NCI-H1930 (cell line): ENCODE measurements at regions not wholly inside any gene's neighbourhood (a gene's known extent, or its start where the extent isn't known, plus 50 kb on each side); places are given as distances from the start of the nearest gene placed in this dataset.
"Not testable (repeated sequence)": the region's sequence is repeated elsewhere in the genome, so short reads cannot be mapped to it uniquely, and the experiment has no call there.

Source experiments
- DNase-seq, 2 experiments: peaks; one replicate each; lab custom pipeline; 2025; lab: John Stamatoyannopoulos, UW

DNA sequence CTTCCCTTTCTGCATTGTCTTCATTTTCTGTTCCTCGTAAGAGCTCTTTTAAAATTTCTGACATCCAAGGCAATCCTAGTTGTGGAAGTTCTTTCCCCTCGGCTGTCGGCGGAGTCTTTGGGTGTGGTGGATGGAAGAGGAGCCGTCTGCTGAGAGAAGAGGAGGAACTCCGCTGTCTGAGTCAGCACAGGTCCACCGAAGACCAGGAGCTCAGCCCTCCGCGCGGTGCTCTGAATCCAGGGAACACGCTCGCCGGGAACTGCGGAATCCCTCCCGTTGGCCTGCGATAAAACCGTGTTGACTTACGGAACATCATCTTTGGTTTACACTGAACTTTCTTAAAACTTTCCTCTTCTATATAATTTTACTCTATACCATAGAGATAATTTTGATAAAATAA, 100.7 kb upstream of the IRX4 start:
- no peak for DNase-seq

DNA sequence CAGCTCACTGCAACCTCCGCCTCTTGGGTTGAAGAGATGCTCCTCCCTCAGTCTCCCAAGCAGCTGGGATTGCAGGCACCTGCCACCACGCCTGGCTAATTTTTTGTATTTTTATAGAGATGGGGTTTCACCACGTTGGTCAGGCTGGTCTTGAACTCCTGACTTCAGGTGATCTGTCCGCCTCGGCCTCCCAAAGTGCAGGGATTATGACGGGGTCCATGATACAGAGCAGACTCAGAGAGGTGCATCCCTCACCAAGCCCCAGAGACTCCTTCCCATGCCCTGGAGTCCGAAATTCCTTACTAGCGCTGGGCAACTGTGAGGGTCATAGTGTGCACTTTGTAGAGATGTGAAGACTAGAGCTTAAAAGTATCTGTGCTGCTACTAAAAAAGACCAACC, 99.8 kb upstream of the IRX4 start:
- DNase-seq: not testable (repeated sequence)

GRCh38 chr5:1975898-1976765, 93.4 kb upstream of the IRX4 start:
- no peak for DNase-seq

- DNase-seq: no peak
These were observed 92.6 kb upstream of the IRX4 start for GRCh38 chr5:1975406-1975715.

DNA sequence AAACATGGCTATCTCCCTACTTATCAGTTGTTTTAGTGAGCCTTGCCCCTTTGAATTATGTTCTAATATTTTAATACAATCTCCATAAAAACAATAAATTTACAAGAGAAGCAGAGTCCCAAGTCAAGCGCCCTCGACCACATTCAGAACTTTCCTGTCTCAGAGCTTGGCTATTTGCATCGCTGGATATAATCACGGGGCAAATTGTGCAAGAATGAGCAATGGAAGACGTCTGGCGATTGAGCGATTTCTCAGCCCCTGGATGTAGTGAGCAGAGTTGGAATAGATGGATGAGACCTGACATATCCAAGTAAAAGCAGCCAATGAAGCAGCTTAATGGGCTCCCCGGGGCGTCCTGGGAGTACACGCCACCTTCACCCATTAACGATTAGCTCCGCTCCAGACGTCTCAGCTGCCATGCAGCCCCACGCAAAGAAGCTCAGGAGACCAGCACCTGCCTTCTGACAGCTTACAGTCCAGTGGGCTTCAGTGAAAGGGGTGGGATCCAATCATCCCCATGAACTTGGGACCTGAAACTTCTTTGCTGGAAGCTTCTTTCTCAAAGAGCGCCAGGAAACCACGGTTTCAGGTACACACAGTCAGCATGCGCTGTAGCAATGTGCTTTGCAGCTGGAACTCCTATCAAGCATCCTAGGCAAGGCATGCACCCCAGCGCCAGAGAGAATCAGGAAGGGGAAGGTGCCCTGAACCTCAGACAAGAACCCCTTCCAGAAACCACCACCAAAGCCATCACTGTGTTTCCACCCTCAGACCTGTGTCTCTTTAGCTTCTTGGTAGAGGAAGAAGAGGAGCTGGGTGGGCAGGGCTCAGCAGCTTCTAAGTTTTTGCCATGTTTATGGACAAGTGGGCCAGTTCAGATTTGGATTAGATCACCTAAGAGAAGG, 92.0 kb upstream of the IRX4 start:
- DNase-seq: no peak

DNA sequence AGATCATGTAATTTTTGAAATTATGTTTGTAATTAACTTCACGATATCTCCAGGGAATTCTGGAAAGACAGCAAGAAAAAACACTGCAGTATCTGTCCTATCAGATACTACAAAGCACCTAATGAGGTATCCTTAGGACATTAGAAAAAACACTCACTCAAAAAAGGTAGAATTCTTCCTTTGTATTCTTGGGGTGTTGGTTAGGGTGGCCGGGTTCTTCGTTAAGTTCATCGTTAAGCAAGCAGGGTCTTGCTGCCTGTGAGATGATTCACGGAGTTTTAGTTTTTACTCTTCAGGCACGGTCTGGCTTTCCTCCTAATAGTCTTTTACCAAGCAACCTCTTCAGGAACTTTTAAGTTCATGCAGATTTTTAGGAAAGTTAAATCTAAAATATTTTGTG, 91.4 kb upstream of the IRX4 start:
- no peak for DNase-seq

- no peak for DNase-seq
These were observed 90.8 kb upstream of the IRX4 start for GRCh38 chr5:1973391-1974013.

DNA sequence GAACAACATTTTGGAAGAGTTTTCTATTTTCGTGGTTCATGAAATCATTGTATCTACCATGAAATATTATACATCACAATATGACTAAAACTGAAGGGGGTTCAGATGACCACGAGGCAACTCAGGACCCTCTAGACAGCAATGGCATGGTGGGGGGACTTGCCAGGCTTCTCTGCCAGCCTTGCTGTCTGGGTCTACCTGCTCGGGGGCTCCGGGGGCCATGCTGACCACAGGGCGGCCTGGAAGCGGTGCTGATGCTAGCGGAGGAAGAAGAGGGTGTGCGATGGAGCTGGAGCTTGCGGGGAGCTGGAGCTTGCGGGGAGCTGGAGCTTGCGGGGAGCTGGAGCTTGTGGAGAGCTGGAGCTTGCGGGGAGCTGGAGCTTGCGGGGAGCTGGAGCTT, 89.2 kb upstream of the IRX4 start:
- DNase-seq: no peak

DNA sequence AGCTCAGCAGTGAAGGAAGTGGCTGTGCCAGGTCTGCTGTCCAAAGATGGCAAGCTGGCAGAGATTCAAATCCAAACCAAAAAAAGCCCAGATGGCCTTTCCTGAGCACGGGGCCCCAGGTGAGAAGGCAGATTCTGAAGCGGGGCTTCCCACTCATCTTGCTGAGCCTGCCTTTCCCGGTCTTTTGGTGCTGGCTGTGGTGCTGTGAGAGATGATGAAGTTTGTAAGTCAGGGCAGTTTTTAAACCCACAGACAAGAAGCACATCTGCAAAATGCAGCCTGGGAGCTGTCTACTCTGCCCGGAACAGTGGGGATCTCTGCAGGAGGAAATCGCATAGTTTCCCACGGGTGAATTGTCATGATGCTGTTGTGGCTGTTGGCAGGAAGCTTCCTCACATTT, 85.0 kb upstream of the IRX4 start:
- no peak for DNase-seq

- no peak for DNase-seq
These were observed 83.7 kb upstream of the IRX4 start for GRCh38 chr5:1966461-1966860.

DNA sequence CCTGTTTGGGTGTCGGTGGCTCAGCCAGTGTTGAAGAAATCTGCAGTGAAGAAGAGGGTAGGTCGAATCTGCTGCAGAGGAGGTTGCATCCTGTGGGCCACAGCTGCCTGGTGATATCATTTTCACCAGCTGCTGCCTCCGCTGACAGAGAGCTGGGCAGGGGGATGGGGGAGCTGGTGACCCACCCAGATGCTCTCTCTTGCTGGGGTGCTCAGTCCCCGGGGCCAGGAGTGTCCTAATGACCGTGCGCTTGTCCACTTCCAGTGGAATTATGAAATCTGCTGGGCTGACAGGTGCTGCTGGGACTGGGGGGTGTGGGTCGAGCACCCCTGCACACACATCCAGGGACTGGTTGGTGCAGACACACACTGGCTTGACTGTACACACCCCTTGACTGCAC, 83.2 kb upstream of the IRX4 start:
- no peak for DNase-seq

- no peak for DNase-seq
These were observed 81.3 kb upstream of the IRX4 start for GRCh38 chr5:1963941-1964451.

GRCh38 chr5:1963358-1963757, 80.6 kb upstream of the IRX4 start:
- DNase-seq: no peak

- no peak for DNase-seq
These were observed 80.1 kb upstream of the IRX4 start for GRCh38 chr5:1962619-1963355.

- no peak for DNase-seq
These were observed 79.3 kb upstream of the IRX4 start for GRCh38 chr5:1961952-1962595.

DNA sequence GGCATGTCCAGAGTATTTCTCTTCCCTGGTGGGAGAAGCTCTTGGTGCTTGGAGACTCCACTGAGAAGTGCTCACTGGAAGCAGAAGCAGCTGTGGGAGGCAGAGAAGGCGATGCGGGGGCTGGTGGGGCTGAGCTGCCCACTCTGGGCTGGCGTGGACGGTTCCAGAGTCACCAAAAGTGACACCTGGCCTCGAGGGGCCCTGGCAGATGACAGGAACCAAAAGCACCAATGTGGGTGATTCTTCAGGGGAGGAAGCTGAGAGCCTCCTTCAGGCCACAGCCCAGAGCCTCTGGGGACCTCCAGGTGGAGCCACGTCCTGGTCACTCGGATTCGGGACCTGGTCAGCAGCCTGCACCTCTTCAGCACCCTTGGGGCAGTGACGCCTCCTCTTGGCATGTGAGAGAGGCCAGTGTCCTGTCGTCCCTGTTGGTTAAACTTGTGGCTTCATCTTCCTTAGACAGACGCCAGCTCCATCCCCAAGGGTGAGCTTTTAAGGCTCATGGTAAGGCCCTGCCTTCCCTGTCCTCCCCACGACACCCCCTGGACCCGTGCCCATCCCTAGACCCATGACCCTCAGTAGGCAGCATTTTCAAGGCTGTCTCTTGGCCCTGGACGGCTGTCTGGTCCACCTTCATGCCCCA, 78.7 kb upstream of the IRX4 start:
- DNase-seq: no peak

DNA sequence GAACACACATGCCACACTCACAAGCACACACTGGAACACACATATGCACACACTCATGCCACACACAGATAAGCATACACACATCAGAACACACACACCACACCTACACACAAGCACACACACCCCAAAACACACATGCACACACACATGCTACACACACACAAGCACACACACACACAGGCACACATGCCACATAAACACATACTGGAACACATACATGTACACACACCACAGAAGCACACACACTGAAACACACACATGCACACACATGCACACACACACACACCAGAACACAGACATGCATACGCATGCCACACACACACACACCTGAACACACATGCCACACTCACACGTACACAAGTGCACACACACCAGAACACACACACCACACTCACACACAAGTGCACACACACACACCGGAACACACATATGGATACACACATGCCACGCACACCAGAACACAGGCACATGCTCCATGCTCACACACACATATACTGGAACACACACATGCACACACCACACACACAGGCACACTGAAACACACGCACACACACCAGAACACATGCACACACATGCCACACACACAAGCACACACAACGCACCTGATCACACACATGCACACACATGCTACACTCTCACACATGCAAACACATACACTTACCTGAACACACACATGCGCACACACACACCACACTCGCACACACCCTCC, 78.0 kb upstream of the IRX4 start:
- no peak for DNase-seq

- DNase-seq: no peak
These were observed 77.2 kb upstream of the IRX4 start for GRCh38 chr5:1959725-1960581.

DNA sequence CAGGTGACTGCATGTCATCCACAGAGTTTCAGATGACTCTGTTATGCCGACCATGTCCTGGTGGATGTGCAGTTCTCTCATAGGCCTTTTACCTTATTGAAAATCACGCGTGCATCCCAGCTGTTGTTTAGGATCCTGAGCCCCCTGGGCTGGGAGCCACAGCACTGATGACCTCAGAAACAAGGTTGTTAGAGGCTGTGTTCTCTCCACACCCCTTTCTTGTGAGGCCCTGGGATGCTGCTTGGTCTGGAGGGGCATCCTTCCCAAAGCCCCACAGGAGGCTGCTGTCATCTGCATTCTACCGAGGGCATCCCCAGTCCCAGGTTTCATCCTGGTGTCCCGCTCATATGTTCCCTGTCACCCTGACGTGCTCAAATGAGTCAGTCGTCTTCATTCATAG, 76.5 kb upstream of the IRX4 start:
- no peak for DNase-seq
